GM18873 (cell line): ENCODE measurements at regions not wholly inside any gene's neighbourhood (a gene's known extent, or its start where the extent isn't known, plus 50 kb on each side); places are given as distances from the start of the nearest gene placed in this dataset.
"Not testable (repeated sequence)": the region's sequence is repeated elsewhere in the genome, so short reads cannot be mapped to it uniquely, and the experiment has no call there.

Experiments
- ATAC-seq: cut with Tn5 transposase; IDR thresholded peaks from one replicate; pipeline ENCODE4 v1.9.1; 2021; ENCODE audit warnings: mild to moderate bottlenecking, moderate library complexity, moderate number of reproducible peaks; ENCODE audit not compliant: unreplicated experiment, low FRiP score

DNA sequence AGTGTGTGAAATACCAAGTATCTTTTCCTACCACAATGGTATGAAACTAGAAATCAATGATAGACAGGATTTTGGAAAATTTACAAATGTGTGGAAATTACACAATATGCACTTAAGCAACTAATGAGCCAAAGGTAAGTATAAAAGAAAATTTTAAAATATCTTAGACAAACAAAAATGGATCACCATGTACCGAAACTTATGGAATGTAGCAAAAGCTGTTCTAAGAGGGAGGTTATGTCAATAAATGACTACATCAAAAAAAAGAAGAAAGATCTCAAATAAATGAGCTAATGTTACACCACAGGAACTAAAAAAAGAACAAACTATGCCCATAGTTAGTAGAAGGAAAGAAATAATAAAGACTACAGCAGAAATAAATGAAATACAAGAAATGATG lies 1084.1 kb downstream of the TECRL start:
- no peak for ATAC-seq

- ATAC-seq = no peak
Observed at GRCh38 chr4:63316633-63317032, 1092.6 kb downstream of the TECRL start.

GRCh38 chr4:63315651-63316050 lies 1093.6 kb downstream of the TECRL start:
- no peak for ATAC-seq

GRCh38 chr4:63308697-63309096 lies 1100.6 kb downstream of the TECRL start:
- no peak for ATAC-seq

DNA sequence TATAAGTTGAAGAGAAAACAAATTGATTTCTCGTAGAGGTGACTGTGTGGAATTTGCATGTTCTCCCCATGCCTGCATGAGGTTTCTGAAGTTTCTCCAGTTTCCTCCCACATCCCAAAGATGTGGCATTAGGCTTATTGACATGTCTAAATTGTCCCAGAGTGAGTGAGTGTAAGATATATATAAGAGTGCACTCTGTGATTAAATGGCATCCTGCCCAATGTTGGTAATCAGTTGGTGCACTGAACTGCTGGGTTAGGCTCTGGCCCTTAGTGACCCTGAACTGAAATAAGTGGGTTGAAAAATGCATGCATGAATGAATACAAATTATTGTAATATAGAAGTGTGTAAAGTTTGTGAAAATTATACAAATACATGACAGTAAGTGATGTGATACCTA lies 1106.5 kb downstream of the TECRL start:
- no peak for ATAC-seq

- no peak for ATAC-seq
Observed at GRCh38 chr4:63302078-63302477, 1107.2 kb downstream of the TECRL start.

DNA sequence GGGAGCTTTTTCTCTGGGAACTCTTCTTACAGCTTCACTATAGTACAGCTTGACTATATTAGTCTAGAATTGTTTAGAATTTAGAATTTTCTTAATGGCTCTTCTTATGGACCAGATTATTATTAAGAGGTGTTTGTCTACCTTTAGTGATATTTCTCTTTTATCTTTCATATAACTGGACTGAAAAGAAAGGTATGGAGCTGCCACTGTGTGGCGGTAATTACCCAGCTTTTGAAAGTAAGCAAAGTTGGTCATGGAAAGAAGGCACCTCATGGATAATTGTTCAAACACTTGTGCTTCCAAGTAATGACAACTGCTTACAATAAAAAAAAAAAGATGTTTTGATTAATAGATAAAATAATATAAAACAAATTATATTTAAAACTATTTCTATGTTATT lies 1112.5 kb downstream of the TECRL start:
- ATAC-seq = no peak

- ATAC-seq = no peak
Observed at GRCh38 chr4:63275491-63275890, 1133.8 kb downstream of the TECRL start.

DNA sequence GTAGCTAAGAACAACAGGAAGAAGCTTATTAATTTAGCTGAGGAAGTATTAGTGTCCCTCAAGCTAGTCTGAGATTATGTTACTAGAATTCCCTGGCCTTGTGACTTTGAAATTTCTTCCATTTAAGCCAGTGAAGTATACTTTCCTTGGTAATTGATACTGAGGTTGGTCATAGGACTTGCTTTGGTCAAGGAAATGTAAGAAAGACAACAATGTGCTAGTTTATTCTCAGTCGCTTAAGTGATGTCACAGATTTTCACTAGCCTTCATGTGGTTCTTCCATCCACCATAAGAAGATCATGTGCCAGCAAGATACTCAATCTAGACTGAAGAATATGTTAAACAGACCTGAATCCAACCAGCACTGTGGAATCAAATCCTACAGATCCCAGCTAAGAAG lies 1140.1 kb downstream of the TECRL start:
- ATAC-seq = no peak

DNA sequence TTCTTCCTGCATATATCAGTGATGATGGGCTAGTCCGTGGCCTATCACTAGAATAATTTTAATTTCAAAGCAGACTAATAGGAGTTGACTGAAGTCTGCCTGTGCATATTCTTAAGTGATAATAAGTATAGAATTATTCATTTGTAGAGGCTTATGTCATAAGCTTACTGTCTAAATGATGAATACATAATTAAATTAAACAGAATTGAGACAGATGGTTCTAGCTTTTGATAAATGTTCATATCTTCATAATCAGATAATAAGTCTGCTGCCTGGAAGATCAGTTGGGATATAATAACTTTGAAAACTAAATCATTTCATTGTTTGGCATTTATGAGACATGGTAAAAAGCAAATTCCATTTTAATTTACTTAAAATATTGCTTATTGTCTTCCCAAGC lies 1175.6 kb downstream of the TECRL start:
- no peak for ATAC-seq

- no peak for ATAC-seq
Observed at GRCh38 chr4:63232058-63232457, 1177.2 kb downstream of the TECRL start.

- no peak for ATAC-seq
Observed at GRCh38 chr4:63226229-63226628, 1183.0 kb downstream of the TECRL start.

GRCh38 chr4:63222466-63222865 lies 1186.8 kb downstream of the TECRL start:
- no peak for ATAC-seq

DNA sequence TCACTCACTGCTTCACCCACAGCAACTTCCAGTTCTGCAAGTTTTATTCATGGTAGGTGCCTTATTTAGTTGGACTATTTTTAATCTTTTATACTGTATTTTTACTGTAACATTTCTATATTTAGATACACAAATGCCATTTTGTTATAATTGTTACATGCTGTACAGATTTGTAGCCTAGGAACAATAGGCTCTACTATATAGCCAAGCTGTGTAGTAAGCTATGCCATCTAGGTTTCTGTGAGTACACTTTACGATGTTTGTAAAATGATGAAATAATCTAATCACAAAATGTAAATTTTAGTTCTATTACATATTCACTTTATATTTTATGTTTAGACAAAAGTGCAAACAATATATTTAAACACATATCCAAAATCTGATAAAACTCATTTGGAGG lies 1187.8 kb downstream of the TECRL start:
- ATAC-seq = no peak

DNA sequence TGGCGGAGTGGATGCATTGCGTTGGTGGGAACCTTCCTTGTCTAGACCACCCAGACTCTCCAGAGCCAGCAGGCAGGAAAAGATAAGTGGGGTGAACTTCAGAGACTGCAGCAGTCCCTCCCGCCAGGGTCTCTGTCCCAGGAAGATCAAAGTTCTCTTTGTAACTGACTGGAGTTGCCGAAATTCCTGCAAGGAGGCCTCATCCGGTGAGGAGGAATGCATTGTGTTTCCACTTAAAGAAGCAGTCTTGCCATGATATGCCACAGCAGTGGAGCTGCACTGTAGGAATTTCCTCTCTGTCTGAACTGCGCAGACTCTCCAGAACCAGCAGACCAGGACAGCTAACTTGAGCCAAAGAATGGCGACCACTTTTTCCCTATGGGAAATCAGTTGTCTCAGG lies 1190.4 kb downstream of the TECRL start:
- no peak for ATAC-seq

DNA sequence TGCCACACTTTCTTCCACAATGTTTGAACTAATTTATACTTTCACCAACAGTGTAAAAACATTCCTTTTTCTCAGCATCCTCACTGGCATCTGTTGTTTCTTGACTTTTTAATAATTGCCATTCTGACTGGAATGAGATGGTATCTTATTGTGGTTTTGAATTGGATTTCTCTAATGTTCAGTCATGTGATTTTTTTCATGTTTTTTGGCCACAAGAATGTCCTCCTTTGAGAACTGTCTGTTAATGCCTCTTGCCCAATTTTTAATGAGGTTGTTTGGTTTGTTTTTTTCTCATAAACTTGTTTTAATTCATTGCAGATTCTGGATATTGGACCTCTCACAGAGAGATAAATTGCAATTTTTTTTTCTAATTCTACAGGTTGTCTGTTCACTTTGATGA lies 1195.2 kb downstream of the TECRL start:
- no peak for ATAC-seq

- ATAC-seq = no peak
Observed at GRCh38 chr4:63211776-63212479, 1197.3 kb downstream of the TECRL start.

DNA sequence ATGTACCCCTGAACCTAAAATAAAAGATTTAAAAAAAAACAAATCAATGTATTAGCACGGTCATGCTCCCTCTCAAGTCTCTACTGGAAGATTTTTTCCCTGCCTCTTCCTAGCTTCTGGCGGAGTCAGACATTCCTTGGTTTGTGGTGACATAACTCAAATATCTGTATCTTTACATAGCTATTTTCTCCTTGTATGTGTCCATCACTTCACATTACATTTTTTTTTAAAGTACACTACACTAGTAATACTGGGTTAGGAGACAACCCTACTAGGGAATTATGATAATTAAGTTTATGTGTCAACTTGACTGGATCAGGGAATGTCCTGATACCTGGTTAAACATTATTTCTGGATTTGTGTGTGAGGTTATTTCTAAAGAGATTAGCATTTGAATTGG lies 1197.9 kb downstream of the TECRL start:
- ATAC-seq = no peak

DNA sequence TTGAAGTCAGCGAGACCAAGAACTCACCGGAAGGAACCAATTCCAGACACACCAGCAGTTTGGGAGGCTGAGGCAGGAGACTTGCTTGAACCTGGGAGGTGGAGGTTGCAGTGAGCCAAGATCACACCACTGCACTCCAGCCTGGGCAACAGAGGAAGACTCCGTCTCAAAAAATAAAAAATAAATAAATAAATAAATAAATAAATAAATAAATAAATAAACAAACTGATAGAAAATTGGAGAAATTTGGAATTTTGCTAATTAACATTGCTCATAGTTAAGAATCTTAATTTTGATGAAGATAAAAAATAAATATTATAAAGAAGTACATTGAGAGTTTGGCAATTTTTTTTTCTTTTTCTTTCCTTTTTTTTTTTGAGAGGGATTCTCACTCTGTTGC lies 1216.2 kb downstream of the TECRL start:
- ATAC-seq = not testable (repeated sequence)

GRCh38 chr4:63171341-63171740 lies 1237.9 kb downstream of the TECRL start:
- ATAC-seq = no peak

GRCh38 chr4:63170923-63171322 lies 1238.3 kb downstream of the TECRL start:
- no peak for ATAC-seq

- no peak for ATAC-seq
Observed at GRCh38 chr4:63169836-63170235, 1239.4 kb downstream of the TECRL start.

DNA sequence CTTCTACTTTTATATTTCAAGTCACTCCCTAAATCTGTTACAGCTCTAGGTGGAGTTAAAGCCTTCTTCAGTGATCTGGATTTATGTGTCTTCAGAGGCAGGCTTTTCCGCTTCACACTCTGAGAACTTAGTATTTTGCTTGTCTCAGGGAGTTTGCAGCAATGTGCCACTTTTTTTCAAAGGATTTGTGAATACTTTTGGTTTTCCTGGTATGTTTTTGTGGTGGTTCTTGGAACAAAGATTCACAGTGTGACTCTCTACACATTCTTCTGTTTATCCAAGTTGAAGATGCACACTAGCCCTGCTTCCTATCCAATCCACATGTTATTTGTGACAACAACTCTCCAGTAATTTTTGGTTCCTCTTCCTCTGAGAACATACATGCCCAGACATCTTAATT lies 1253.7 kb downstream of the TECRL start:
- ATAC-seq = no peak
